H1 (cell line): ENCODE measurements at regions not wholly inside any gene's neighbourhood (a gene's known extent, or its start where the extent isn't known, plus 50 kb on each side); places are given as distances from the start of the nearest gene placed in this dataset.

ENCODE experiments used
- CTCF ChIA-PET: fragments of 300-600 bp; sonication (Branson Sonifier 250); formaldehyde crosslinking; loops from one replicate; lab custom pipeline; 2021; ENCODE audit not compliant: partially characterized antibody; lab: Charles Lee
- POLR2A ChIA-PET: fragments of 300-600 bp; sonication (Branson Sonifier 250); formaldehyde crosslinking; loops from one replicate; lab custom pipeline; 2021; ENCODE audit warnings: inconsistent platforms; ENCODE audit not compliant: partially characterized antibody; lab: Charles Lee
- DNase-seq, 2 experiments: peaks; one replicate each; pipeline versions ENCODE4 v3.0.0 to v3.0.0-alpha.2; 2010 to 2022; ENCODE audit warnings: low spot score in 2 of 2, low read depth in 1 of 2, mixed read lengths in 1 of 2
- FAIRE-seq: peaks from 2 replicates; lab custom pipeline; 2011; peaks lifted over from hg19 to GRCh38; lab: Jason Lieb, UNC
- H2AFZ ChIP-seq: 2 replicates; pipeline ENCODE4 v1.8.1; 2012; ENCODE audit warnings: low read length, inconsistent platforms
- H2AK5ac ChIP-seq: 2 replicates; pipeline ENCODE4 v1.6.1; 2013; ENCODE audit warnings: low read depth, low read length
- H2BK120ac ChIP-seq: replicated peaks from 2 replicates; pipeline ENCODE3; 2013; ENCODE audit warnings: low read depth, low read length, inconsistent platforms
- H2BK12ac ChIP-seq: 2 replicates; pipeline ENCODE4 v1.6.1; 2013; ENCODE audit warnings: low read depth, low read length
- H2BK15ac ChIP-seq: 2 replicates; pipeline ENCODE4 v1.6.1; 2013; ENCODE audit warnings: low read length
- H2BK20ac ChIP-seq: 2 replicates; pipeline ENCODE4 v1.6.1; 2013; ENCODE audit warnings: low read length
- H2BK5ac ChIP-seq: 2 replicates; pipeline ENCODE4 v1.6.1; 2013; ENCODE audit warnings: low read depth, low read length
- H3K14ac ChIP-seq: 2 replicates; pipeline ENCODE4 v1.6.1; 2013; ENCODE audit warnings: inconsistent platforms; ENCODE audit not compliant: insufficient read length
- H3K18ac ChIP-seq: 2 replicates; pipeline ENCODE4 v1.6.1; 2013; ENCODE audit warnings: low read length; ENCODE audit errors: extremely low read depth
- H3K23ac ChIP-seq: 2 replicates; pipeline ENCODE4 v1.6.1; 2013; ENCODE audit warnings: inconsistent platforms; ENCODE audit not compliant: insufficient read length
- H3K23me2 ChIP-seq: 2 replicates; pipeline ENCODE4 v1.6.1; 2013; ENCODE audit warnings: low read depth, low read length
- H3K27ac ChIP-seq: 2 replicates; pipeline ENCODE4 v1.6.1; 2011; ENCODE audit warnings: low read depth, low read length, inconsistent platforms
- H3K27me3 ChIP-seq, 4 experiments: replicated peaks in 1 of 4; 1 replicate in 1 of 4; 2 replicates in 3 of 4; pipeline versions ENCODE4 v1.6.1 to v1.8.1; 2011 to 2013; ENCODE audit warnings: low read length in 3 of 4, mild to moderate bottlenecking in 3 of 4, inconsistent platforms in 2 of 4, mixed read lengths in 2 of 4, moderate library complexity in 1 of 4; ENCODE audit not compliant: control insufficient read depth in 3 of 4, insufficient read depth in 3 of 4; ENCODE audit errors: extremely low read depth in 1 of 4
- H3K36me3 ChIP-seq, 4 experiments: 2 replicates each; pipeline versions ENCODE4 v1.6.1 to v1.8.1; 2011 to 2013; ENCODE audit warnings: mild to moderate bottlenecking in 4 of 4, low read length in 3 of 4, moderate library complexity in 2 of 4, control low read depth in 1 of 4, inconsistent platforms in 1 of 4; ENCODE audit not compliant: insufficient read depth in 4 of 4, control insufficient read depth in 2 of 4
- H3K4ac ChIP-seq: replicated peaks from 2 replicates; pipeline ENCODE3; 2013; ENCODE audit warnings: low read length, low read depth, mixed read lengths, inconsistent platforms; ENCODE audit not compliant: insufficient read length
- H3K4me1 ChIP-seq, 4 experiments: replicated peaks in 1 of 4; 1 replicate in 1 of 4; 2 replicates in 3 of 4; pipeline versions ENCODE4 v1.6.1 to v1.8.1; 2011 to 2013; ENCODE audit warnings: low read length in 3 of 4, inconsistent platforms in 2 of 4, mixed read lengths in 1 of 4; ENCODE audit not compliant: insufficient read depth in 4 of 4, control insufficient read depth in 3 of 4
- H3K4me2 ChIP-seq, 2 experiments: 2 replicates each; pipeline versions ENCODE4 v1.6.1 to v1.8.1; 2011 to 2013; ENCODE audit warnings: low read depth in 2 of 2, low read length in 2 of 2, control low read depth in 1 of 2, inconsistent platforms in 1 of 2, mild to moderate bottlenecking in 1 of 2; ENCODE audit not compliant: insufficient read depth in 1 of 2
- H3K4me3 ChIP-seq, 4 experiments: fragments of 200-600, 300-600 bp in 1 of 4; sonication (generic), shearing (Covaris generic), sonication (Bioruptor Twin) in 1 of 4; 2 replicates each; pipeline versions ENCODE4 v1.5.1 to v1.8.1; 2011 to 2016; ENCODE audit warnings: low read length in 4 of 4, low read depth in 3 of 4, control low read depth in 2 of 4, inconsistent platforms in 2 of 4, mild to moderate bottlenecking in 2 of 4, mixed read lengths in 1 of 4, moderate library complexity in 1 of 4; ENCODE audit not compliant: insufficient read depth in 2 of 4; ENCODE audit errors: extremely low read depth in 1 of 4
- H3K56ac ChIP-seq: replicated peaks from 2 replicates; pipeline ENCODE3; 2013; ENCODE audit warnings: low read depth, mild to moderate bottlenecking, mixed read lengths, low read length, inconsistent platforms; ENCODE audit not compliant: insufficient read length
- H3K79me1 ChIP-seq: 2 replicates; pipeline ENCODE4 v1.6.1; 2013; ENCODE audit warnings: low read depth, low read length, control low read depth
- H3K79me2 ChIP-seq, 2 experiments: 2 replicates each; pipeline versions ENCODE4 v1.6.1 to v1.8.1; 2012 to 2013; ENCODE audit warnings: low read length in 2 of 2, mild to moderate bottlenecking in 2 of 2, inconsistent platforms in 1 of 2; ENCODE audit not compliant: insufficient read depth in 2 of 2, control insufficient read depth in 1 of 2
- H3K9ac ChIP-seq, 4 experiments: replicated peaks in 1 of 4; 1 replicate in 1 of 4; 2 replicates in 3 of 4; pipeline versions ENCODE4 v1.6.1 to v1.8.1; 2011 to 2013; ENCODE audit warnings: low read depth in 3 of 4, low read length in 3 of 4, control low read depth in 2 of 4, mild to moderate bottlenecking in 2 of 4, moderate library complexity in 2 of 4, inconsistent platforms in 1 of 4; ENCODE audit errors: extremely low read depth in 1 of 4
- H3K9me3 ChIP-seq, 2 experiments: 2 replicates each; pipeline versions ENCODE4 v1.6.1 to v1.8.1; 2012 to 2013; ENCODE audit warnings: mild to moderate bottlenecking in 2 of 2, moderate library complexity in 2 of 2, control low read depth in 1 of 2, inconsistent platforms in 1 of 2, low read depth in 1 of 2, low read length in 1 of 2, mixed read lengths in 1 of 2; ENCODE audit not compliant: insufficient read depth in 2 of 2
- H4K20me1 ChIP-seq, 2 experiments: replicated peaks in 1 of 2; 2 replicates each; pipeline versions ENCODE3 to v1.8.1; 2011 to 2013; ENCODE audit warnings: inconsistent platforms in 2 of 2, low read length in 2 of 2, mild to moderate bottlenecking in 1 of 2; ENCODE audit not compliant: insufficient read depth in 2 of 2, control insufficient read depth in 1 of 2
- H4K5ac ChIP-seq: 2 replicates; pipeline ENCODE4 v1.6.1; 2013; ENCODE audit warnings: low read length, low read depth, mixed read lengths, inconsistent platforms; ENCODE audit not compliant: insufficient read length
- H4K8ac ChIP-seq: 2 replicates; pipeline ENCODE4 v1.8.0; 2013; ENCODE audit warnings: mild to moderate bottlenecking, moderate library complexity, low read length, inconsistent platforms; ENCODE audit not compliant: insufficient read depth; ENCODE audit errors: extremely low read depth
- H4K91ac ChIP-seq: replicated peaks from 2 replicates; pipeline ENCODE3; 2013; ENCODE audit warnings: low read length, mixed read lengths, inconsistent platforms; ENCODE audit not compliant: insufficient read length
- ASH2L ChIP-seq: fragments of 200-600, 300-600 bp; sonication (generic); IDR thresholded peaks from one replicate; pipeline ENCODE4 v1.7.1; 2017; ENCODE audit warnings: low read length
- BACH1 ChIP-seq: IDR thresholded peaks from 2 replicates; pipeline ENCODE4 v1.6.1; 2012; ENCODE audit warnings: low read length, improper control_type of control experiment
- RFX5 ChIP-seq: IDR thresholded peaks from 2 replicates; pipeline ENCODE4 v1.6.1; 2011; ENCODE audit warnings: low read depth, low read length, improper control_type of control experiment, borderline replicate concordance
- RXRA ChIP-seq: IDR thresholded peaks from 2 replicates; pipeline ENCODE4 v1.6.1; 2011; ENCODE audit warnings: low read depth, mild to moderate bottlenecking, low read length, moderate library complexity; ENCODE audit not compliant: insufficient read depth
- SIX5 ChIP-seq: IDR thresholded peaks from 2 replicates; pipeline ENCODE4 v1.6.1; 2011; ENCODE audit warnings: mild to moderate bottlenecking, low read depth, low read length
- TAF1 ChIP-seq: IDR thresholded peaks from 2 replicates; pipeline ENCODE4 v1.6.1; 2011; ENCODE audit warnings: mild to moderate bottlenecking, low read depth, low read length
- TCF12 ChIP-seq: IDR thresholded peaks from 2 replicates; pipeline ENCODE4 v1.6.1; 2011; ENCODE audit warnings: low read depth, mild to moderate bottlenecking, low read length
- TEAD4 ChIP-seq: IDR thresholded peaks from 2 replicates; pipeline ENCODE4 v1.6.1; 2012; ENCODE audit warnings: low read depth, low read length, inconsistent platforms, mixed read lengths
- WGBS, 2 experiments: shearing (Covaris generic) in 1 of 2; methylation state at CpG; one replicate each; pipeline versions ENCODE4 v1.1.6 to v1.1.7; 2013 to 2015; ENCODE audit warnings: low lambda C conversion rate in 2 of 2, mixed read lengths in 2 of 2, inconsistent platforms in 1 of 2, low coverage in 1 of 2, missing lambda C conversion rate in 1 of 2; ENCODE audit not compliant: insufficient replicate concordance in 2 of 2, insufficient coverage in 1 of 2, insufficient read length in 1 of 2; ENCODE audit errors: extremely low coverage in 1 of 2, missing lambda C conversion rate in 1 of 2; 5-methylcytosine and 5-hydroxymethylcytosine counted together

DNA sequence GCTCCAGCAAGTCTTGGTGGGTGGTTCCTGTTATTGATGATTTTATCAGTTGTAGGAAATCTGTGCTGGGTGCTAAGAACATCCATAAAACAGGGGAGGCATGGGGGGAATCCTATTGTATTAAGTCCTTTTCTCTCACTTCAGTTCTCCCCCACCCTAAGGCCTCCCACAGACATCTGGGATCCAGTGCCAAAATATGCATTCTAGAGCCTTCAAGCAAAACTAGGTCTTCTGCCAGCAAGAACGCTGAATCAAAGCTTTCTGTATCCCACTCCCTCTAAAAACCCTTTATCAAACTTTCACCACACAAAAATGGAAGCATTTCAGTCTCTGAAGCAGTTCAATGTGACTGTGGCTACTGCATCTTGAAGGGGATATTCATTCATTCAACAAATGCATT, 281.9 kb downstream of the GAS1 start:
- H3K36me3 ChIP-seq = no peaks in the 10 kb centered on the region
- POLR2A ChIA-PET = interaction anchor here (0.6 kb wide), 1 partner anchor 106 kb away, joined by 3 read pairs; no protein-coding TSS in a partner anchor
- H3K23ac ChIP-seq = no peak overlapping the region
- no peak overlapping the region for H2AK5ac ChIP-seq
- no peak overlapping the region for H2BK12ac ChIP-seq
- no peaks in the 10 kb centered on the region for H3K4me1 ChIP-seq
- H2AFZ ChIP-seq = no peak overlapping the region
- 0 out of 4 replicates have a peak, but pooled peaks cover 0 to under 1% of the 10 kb centered on the region in 2 experiments for H3K9me3 ChIP-seq
- H3K18ac ChIP-seq = no peak overlapping the region
- no peaks in the 10 kb centered on the region for H3K79me1 ChIP-seq
- H3K27ac ChIP-seq = no peak overlapping the region
- no peak for DNase-seq
- no peak overlapping the region for H3K56ac ChIP-seq
- H3K4me3 ChIP-seq = no peak overlapping the region
- H4K5ac ChIP-seq = no peak overlapping the region
- H3K4me2 ChIP-seq = no peak overlapping the region
- H3K23me2 ChIP-seq = no peaks in the 10 kb centered on the region
- no peak overlapping the region for H4K91ac ChIP-seq
- no peak overlapping the region for H2BK15ac ChIP-seq
- H4K20me1 ChIP-seq = no peaks in the 10 kb centered on the region
- WGBS, 2 experiments = 90% methylated on average over 1 of the region's 1 CpG; no CpG with 5 or more reads in 1 of the 2 experiments
- FAIRE-seq = no peak
- H3K27me3 ChIP-seq = no peaks in the 10 kb centered on the region
- H3K79me2 ChIP-seq = no peaks in the 10 kb centered on the region
- no peak overlapping the region for H3K9ac ChIP-seq
- H4K8ac ChIP-seq = no peak overlapping the region
- no peak overlapping the region for H2BK5ac ChIP-seq
- no peak overlapping the region for H3K14ac ChIP-seq
- H2BK20ac ChIP-seq = no peak overlapping the region
- CTCF ChIA-PET = interaction anchor here (2.8 kb wide), 1 partner anchor 11 kb away, joined by 8 read pairs; no protein-coding TSS in a partner anchor
- H2BK120ac ChIP-seq = no peak overlapping the region
- H3K4ac ChIP-seq = no peak overlapping the region
- TF ChIP-seq ASH2L (no peak), RFX5 (no peak), TAF1 (no peak), RXRA (no peak), TCF12 (no peak), TEAD4 (no peak), SIX5 (no peak), BACH1 (no peak)
